ENCODE measurements at regions not wholly inside any gene's neighbourhood (a gene's known extent, or its start where the extent isn't known, plus 50 kb on each side); places are given as distances from the start of the nearest gene placed in this dataset.

DNA sequence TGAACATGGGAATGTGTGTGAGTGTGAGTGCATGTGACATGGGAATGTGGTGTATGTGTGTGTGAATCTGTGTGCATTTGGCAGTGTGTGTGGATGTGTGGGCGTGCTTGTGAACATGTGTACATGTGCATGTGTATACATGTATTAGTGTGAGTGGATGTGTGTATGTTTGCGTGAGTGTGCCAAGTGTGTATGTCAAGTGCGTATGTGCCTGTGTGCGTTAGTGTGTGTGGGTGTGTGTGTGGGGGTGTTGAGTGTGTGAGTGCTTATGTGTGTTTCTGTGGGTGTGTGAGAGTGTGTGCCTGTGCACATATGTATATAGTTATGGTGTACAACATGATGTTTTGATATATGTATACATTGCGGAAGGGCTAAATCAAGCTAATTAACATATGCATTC lies 244.3 kb downstream of the GADD45G start:
- TF ChIP-seq POLR2AphosphoS5 (IDR thresholded peaks at IDR 0.05; ENCODE audit: low read depth, low read length) (no peak), MXI1 (IDR thresholded peaks at IDR 0.05; ENCODE audit: low read depth, low read length) (no peak), CHD2 (IDR thresholded peaks at IDR 0.05; ENCODE audit: low read length, partially characterized antibody) (no peak), GATA2 (CRISPR knock-in tag; IDR thresholded peaks at IDR 0.05) (no peak), TCF12 (IDR thresholded peaks at IDR 0.05) (no peak), NRF1 (IDR thresholded peaks at IDR 0.05; ENCODE audit: low read depth, low read length) (no peak), GABPA (IDR thresholded peaks at IDR 0.05; ENCODE audit: low read depth) (no peak), YY1 (IDR thresholded peaks at IDR 0.05; ENCODE audit: low read depth) (no peak), TAF1 (IDR thresholded peaks at IDR 0.05; ENCODE audit: borderline replicate concordance, low read depth, low read length) (no peak)
- TF ChIP-seq, protein P1, sequence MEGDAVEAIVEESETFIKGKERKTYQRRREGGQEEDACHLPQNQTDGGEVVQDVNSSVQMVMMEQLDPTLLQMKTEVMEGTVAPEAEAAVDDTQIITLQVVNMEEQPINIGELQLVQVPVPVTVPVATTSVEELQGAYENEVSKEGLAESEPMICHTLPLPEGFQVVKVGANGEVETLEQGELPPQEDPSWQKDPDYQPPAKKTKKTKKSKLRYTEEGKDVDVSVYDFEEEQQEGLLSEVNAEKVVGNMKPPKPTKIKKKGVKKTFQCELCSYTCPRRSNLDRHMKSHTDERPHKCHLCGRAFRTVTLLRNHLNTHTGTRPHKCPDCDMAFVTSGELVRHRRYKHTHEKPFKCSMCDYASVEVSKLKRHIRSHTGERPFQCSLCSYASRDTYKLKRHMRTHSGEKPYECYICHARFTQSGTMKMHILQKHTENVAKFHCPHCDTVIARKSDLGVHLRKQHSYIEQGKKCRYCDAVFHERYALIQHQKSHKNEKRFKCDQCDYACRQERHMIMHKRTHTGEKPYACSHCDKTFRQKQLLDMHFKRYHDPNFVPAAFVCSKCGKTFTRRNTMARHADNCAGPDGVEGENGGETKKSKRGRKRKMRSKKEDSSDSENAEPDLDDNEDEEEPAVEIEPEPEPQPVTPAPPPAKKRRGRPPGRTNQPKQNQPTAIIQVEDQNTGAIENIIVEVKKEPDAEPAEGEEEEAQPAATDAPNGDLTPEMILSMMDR (IDR thresholded peaks at IDR 0.05): no peak
- TF ChIP-seq, protein P2, sequence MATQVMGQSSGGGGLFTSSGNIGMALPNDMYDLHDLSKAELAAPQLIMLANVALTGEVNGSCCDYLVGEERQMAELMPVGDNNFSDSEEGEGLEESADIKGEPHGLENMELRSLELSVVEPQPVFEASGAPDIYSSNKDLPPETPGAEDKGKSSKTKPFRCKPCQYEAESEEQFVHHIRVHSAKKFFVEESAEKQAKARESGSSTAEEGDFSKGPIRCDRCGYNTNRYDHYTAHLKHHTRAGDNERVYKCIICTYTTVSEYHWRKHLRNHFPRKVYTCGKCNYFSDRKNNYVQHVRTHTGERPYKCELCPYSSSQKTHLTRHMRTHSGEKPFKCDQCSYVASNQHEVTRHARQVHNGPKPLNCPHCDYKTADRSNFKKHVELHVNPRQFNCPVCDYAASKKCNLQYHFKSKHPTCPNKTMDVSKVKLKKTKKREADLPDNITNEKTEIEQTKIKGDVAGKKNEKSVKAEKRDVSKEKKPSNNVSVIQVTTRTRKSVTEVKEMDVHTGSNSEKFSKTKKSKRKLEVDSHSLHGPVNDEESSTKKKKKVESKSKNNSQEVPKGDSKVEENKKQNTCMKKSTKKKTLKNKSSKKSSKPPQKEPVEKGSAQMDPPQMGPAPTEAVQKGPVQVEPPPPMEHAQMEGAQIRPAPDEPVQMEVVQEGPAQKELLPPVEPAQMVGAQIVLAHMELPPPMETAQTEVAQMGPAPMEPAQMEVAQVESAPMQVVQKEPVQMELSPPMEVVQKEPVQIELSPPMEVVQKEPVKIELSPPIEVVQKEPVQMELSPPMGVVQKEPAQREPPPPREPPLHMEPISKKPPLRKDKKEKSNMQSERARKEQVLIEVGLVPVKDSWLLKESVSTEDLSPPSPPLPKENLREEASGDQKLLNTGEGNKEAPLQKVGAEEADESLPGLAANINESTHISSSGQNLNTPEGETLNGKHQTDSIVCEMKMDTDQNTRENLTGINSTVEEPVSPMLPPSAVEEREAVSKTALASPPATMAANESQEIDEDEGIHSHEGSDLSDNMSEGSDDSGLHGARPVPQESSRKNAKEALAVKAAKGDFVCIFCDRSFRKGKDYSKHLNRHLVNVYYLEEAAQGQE (IDR thresholded peaks at IDR 0.05; ENCODE audit: low read depth, low read length): no peak

All from SK-N-SH (cell line).